ENCODE measurements at regions not wholly inside any gene's neighbourhood (a gene's known extent, or its start where the extent isn't known, plus 50 kb on each side); places are given as distances from the start of the nearest gene placed in this dataset.

- no peak for ATAC-seq (ENCODE audit: insufficient number of reproducible peaks, low FRiP score, low read depth)
- H3K4me1 ChIP-seq (ENCODE audit: control insufficient read depth in 1 of 2, low read depth in 2 of 2) = no peaks in the 10 kb centered on the region
- H3K4me3 ChIP-seq = no peak overlapping the region
- no peaks in the 10 kb centered on the region for H3K36me3 ChIP-seq
- H3K27ac ChIP-seq = no peak overlapping the region
- TF ChIP-seq CTCF (IDR thresholded peaks at IDR 0.05) = no peak
- H3K27me3 ChIP-seq (replicated peaks; ENCODE audit: insufficient read depth) = no peaks in the 10 kb centered on the region
- DNase-seq (ENCODE audit: low spot score) = no peak
- no peaks in the 10 kb centered on the region for H3K9me3 ChIP-seq
These were observed 853.5 kb upstream of the SALL3 start for GRCh38 chr18:78126106-78126505.

- TF ChIP-seq CTCF (IDR thresholded peaks at IDR 0.05) = no peak
- Histone ChIP-seq H3K36me3 (no peaks in the 10 kb centered on the region), H3K4me3 (no peak overlapping the region), H3K9me3 (no peaks in the 10 kb centered on the region), H3K27ac (no peak overlapping the region), H3K4me1 (ENCODE audit: control insufficient read depth in 1 of 2, low read depth in 2 of 2) (no peaks in the 10 kb centered on the region), H3K27me3 (replicated peaks; ENCODE audit: insufficient read depth) (no peaks in the 10 kb centered on the region)
- ATAC-seq (ENCODE audit: insufficient number of reproducible peaks, low FRiP score, low read depth) (no peak), DNase-seq (ENCODE audit: low spot score) (no peak)
These were observed 853.1 kb upstream of the SALL3 start for GRCh38 chr18:78126536-78126935.

- no peak for ATAC-seq (ENCODE audit: insufficient number of reproducible peaks, low FRiP score, low read depth)
- DNase-seq (ENCODE audit: low spot score) = no peak
- H3K27ac ChIP-seq = no peak overlapping the region
- H3K27me3 ChIP-seq (replicated peaks; ENCODE audit: insufficient read depth) = no peaks in the 10 kb centered on the region
- H3K36me3 ChIP-seq = no peaks in the 10 kb centered on the region
- no peaks in the 10 kb centered on the region for H3K4me1 ChIP-seq (ENCODE audit: control insufficient read depth in 1 of 2, low read depth in 2 of 2)
- H3K4me3 ChIP-seq = no peak overlapping the region
- TF ChIP-seq CTCF (IDR thresholded peaks at IDR 0.05) = no peak
- H3K9me3 ChIP-seq = no peaks in the 10 kb centered on the region
These were observed 852.6 kb upstream of the SALL3 start for GRCh38 chr18:78127041-78127440.

GRCh38 chr18:78128004-78128403 is 851.6 kb upstream of the SALL3 start:
- ATAC-seq (ENCODE audit: insufficient number of reproducible peaks, low FRiP score, low read depth) = no peak
- TF ChIP-seq CTCF (IDR thresholded peaks at IDR 0.05) = no peak
- Histone ChIP-seq H3K4me3 (no peak overlapping the region), H3K36me3 (no peaks in the 10 kb centered on the region), H3K27ac (no peak overlapping the region), H3K9me3 (no peaks in the 10 kb centered on the region), H3K27me3 (replicated peaks; ENCODE audit: insufficient read depth) (no peaks in the 10 kb centered on the region), H3K4me1 (ENCODE audit: control insufficient read depth in 1 of 2, low read depth in 2 of 2) (no peaks in the 10 kb centered on the region)
- no peak for DNase-seq (ENCODE audit: low spot score)

DNA sequence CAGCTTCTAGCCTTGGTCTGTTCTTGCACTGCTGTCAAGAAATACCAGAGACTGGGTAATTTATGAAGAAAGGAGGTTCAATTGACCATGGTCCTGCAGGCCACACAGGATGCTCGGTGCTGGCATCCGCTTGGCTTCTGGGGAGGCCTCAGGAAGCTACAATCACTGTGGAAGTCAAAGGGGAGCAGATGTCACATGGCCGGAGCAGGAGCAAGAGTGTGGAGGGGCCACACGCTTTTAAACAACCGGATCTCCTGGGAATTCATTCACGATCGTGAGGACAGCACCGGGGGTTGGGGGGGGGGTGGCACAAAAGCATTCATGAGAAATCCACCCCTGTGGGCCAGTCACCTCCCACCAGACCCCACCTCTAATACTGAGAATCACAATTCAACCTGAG is 850.4 kb upstream of the SALL3 start:
- Histone ChIP-seq H3K27ac (no peak overlapping the region), H3K27me3 (replicated peaks; ENCODE audit: insufficient read depth) (no peaks in the 10 kb centered on the region), H3K9me3 (no peaks in the 10 kb centered on the region), H3K4me1 (ENCODE audit: control insufficient read depth in 1 of 2, low read depth in 2 of 2) (no peaks in the 10 kb centered on the region), H3K4me3 (no peak overlapping the region), H3K36me3 (no peaks in the 10 kb centered on the region)
- TF ChIP-seq CTCF (IDR thresholded peaks at IDR 0.05) = no peak
- DNase-seq (ENCODE audit: low spot score) (no peak), ATAC-seq (ENCODE audit: insufficient number of reproducible peaks, low FRiP score, low read depth) (no peak)
